ENCODE measurements at regions not wholly inside any gene's neighbourhood (a gene's known extent, or its start where the extent isn't known, plus 50 kb on each side); places are given as distances from the start of the nearest gene placed in this dataset.

DNA sequence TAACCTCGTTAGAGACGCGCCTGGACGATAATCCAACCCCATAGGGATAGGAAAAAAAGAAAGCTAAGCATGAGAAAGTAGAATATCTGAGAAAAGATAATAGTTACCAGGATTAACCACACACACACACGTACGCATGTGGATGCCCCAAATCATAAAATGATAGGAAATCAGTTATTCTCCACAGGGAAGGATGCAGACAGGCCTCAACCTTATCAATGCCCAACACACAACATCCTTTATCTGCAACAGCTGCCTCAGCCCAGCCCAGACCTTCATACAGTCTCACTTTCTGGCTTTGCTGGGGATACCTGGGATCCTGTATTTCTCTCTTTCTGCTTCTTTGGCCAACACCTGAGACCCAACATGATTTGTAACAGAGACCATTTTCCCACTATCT is 123.0 kb downstream of the NOC3L start:
- no peak for TF ChIP-seq EP300 (IDR thresholded peaks at IDR 0.05)
- TF ChIP-seq, protein P1, sequence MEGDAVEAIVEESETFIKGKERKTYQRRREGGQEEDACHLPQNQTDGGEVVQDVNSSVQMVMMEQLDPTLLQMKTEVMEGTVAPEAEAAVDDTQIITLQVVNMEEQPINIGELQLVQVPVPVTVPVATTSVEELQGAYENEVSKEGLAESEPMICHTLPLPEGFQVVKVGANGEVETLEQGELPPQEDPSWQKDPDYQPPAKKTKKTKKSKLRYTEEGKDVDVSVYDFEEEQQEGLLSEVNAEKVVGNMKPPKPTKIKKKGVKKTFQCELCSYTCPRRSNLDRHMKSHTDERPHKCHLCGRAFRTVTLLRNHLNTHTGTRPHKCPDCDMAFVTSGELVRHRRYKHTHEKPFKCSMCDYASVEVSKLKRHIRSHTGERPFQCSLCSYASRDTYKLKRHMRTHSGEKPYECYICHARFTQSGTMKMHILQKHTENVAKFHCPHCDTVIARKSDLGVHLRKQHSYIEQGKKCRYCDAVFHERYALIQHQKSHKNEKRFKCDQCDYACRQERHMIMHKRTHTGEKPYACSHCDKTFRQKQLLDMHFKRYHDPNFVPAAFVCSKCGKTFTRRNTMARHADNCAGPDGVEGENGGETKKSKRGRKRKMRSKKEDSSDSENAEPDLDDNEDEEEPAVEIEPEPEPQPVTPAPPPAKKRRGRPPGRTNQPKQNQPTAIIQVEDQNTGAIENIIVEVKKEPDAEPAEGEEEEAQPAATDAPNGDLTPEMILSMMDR (IDR thresholded peaks at IDR 0.05) = no peak
